ENCODE measurements at regions not wholly inside any gene's neighbourhood (a gene's known extent, or its start where the extent isn't known, plus 50 kb on each side); places are given as distances from the start of the nearest gene placed in this dataset.
"Not testable (repeated sequence)": the region's sequence is repeated elsewhere in the genome, so short reads cannot be mapped to it uniquely, and the experiment has no call there.

DNA sequence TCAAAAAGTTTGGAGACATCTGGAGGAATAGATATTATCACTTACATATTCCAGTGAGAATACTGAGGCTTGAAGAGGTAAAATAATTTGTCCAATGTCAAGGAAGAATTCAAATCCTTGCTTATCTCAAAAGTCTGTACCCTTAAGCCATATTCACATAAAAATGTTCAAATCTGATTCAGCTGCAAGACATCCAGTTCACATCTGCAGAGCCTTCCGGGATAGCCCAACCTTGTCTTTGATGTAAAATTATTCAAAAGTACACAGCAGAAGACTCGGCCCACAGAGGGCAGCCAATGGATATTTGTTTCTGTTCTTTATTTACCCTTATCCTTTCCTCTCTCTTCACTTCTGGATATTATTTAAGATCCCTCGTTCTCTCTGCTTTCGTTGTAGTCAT lies 1183.8 kb upstream of the WWC1 start:
- ATAC-seq (ENCODE audit: low read depth) (no peak), DNase-seq (no peak)
- H3K27me3 Mint-ChIP-seq, result no peaks in the 10 kb centered on the region
- no peak overlapping the region for H3K27ac Mint-ChIP-seq
- H3K36me3 Mint-ChIP-seq, result no peaks in the 10 kb centered on the region
- H3K9me3 Mint-ChIP-seq, result peaks cover 7% of the 10 kb centered on the region
- no peaks in the 10 kb centered on the region for H3K4me1 Mint-ChIP-seq
- POLR2A ChIA-PET, result no interaction called here
- H3K4me3 Mint-ChIP-seq, result no peak overlapping the region

DNA sequence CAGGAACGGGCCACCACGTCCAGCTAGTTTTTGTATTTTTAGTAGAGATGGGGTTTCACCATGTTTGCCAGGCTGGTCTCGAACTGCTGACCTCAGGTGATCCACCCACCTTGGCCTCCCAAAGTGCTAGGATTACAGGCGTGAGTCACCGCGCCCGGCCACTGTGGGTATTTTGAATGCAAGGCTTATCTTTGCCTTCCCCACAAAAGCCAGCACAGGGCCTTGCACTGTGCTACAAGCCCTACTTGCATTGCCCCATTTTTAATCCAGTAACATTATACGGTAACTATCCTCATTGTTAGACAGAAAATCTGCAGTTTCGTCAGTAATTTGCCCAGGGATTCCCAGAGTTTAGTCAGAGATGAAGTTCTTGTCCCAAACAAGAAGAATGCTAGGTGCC lies 1183.2 kb upstream of the WWC1 start:
- POLR2A ChIA-PET; H3K4me1 Mint-ChIP-seq; DNase-seq; H3K36me3 Mint-ChIP-seq; ATAC-seq (ENCODE audit: low read depth); H3K4me3 Mint-ChIP-seq; H3K27me3 Mint-ChIP-seq; H3K27ac Mint-ChIP-seq: not testable (repeated sequence)
- peaks cover 10% of the 10 kb centered on the region for H3K9me3 Mint-ChIP-seq

DNA sequence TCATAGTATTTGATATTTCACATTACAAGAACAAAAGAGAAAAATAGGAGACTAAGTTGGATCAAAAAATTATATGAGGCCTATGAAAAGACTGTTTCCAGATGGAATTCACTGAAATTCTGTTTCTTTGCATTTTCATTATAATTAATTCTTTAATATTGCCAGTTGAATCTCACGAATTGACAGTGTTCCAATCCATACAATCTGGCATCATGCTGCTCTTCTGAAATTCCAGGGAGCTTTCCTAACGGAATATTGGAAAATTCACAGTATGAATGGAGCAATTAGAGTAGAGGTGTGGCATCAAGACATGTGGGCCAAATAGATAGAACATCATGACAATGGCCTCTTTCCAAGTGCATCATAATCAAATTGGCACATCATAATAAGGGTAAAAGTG lies 1178.9 kb upstream of the WWC1 start:
- H3K27ac Mint-ChIP-seq, result no peak overlapping the region
- no peaks in the 10 kb centered on the region for H3K4me1 Mint-ChIP-seq
- peaks cover 10% of the 10 kb centered on the region for H3K9me3 Mint-ChIP-seq
- H3K27me3 Mint-ChIP-seq, result no peaks in the 10 kb centered on the region
- DNase-seq (no peak), ATAC-seq (ENCODE audit: low read depth) (no peak)
- POLR2A ChIA-PET, result no interaction called here
- H3K4me3 Mint-ChIP-seq, result no peak overlapping the region
- H3K36me3 Mint-ChIP-seq, result no peaks in the 10 kb centered on the region

GRCh38 chr5:167122267-167122666 lies 1169.2 kb upstream of the WWC1 start:
- no peaks in the 10 kb centered on the region for H3K36me3 Mint-ChIP-seq
- H3K4me1 Mint-ChIP-seq, result no peaks in the 10 kb centered on the region
- no peak overlapping the region for H3K4me3 Mint-ChIP-seq
- POLR2A ChIA-PET, result no interaction called here
- H3K9me3 Mint-ChIP-seq, result peaks cover 5% of the 10 kb centered on the region
- DNase-seq (no peak), ATAC-seq (ENCODE audit: low read depth) (no peak)
- H3K27ac Mint-ChIP-seq, result no peak overlapping the region
- no peaks in the 10 kb centered on the region for H3K27me3 Mint-ChIP-seq

- no peaks in the 10 kb centered on the region for H3K36me3 Mint-ChIP-seq
- no peaks in the 10 kb centered on the region for H3K4me1 Mint-ChIP-seq
- no peaks in the 10 kb centered on the region for H3K27me3 Mint-ChIP-seq
- POLR2A ChIA-PET, result no interaction called here
- no peak for ATAC-seq (ENCODE audit: low read depth)
- H3K9me3 Mint-ChIP-seq, result peaks cover 5% of the 10 kb centered on the region
- no peak overlapping the region for H3K27ac Mint-ChIP-seq
- no peak overlapping the region for H3K4me3 Mint-ChIP-seq
- DNase-seq, result no peak
Measured at GRCh38 chr5:167123126-167123525, 1168.3 kb upstream of the WWC1 start.

DNA sequence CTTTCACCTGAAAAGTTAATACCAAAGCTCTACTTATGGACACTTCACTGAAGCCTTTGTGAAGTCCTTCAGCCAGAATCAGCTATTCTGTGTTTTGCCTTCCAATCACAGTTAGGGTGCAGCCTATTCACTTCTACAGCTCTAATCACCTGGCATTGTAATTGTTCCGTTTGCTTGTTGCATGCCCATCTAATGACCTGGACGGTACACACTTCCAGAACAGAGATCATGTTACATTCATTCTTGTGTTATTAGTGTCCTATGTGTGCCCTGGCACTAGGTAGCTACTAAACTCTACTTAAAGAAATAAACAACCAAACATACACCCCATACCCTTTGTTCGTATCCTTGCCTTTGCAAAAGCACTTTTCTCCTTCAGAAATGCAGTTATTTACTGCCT lies 1162.9 kb upstream of the WWC1 start:
- no peak overlapping the region for H3K27ac Mint-ChIP-seq
- H3K4me3 Mint-ChIP-seq, result no peak overlapping the region
- no peak for ATAC-seq (ENCODE audit: low read depth)
- no peaks in the 10 kb centered on the region for H3K36me3 Mint-ChIP-seq
- POLR2A ChIA-PET, result no interaction called here
- H3K9me3 Mint-ChIP-seq, result peaks cover 5% of the 10 kb centered on the region
- no peaks in the 10 kb centered on the region for H3K4me1 Mint-ChIP-seq
- no peak for DNase-seq
- H3K27me3 Mint-ChIP-seq, result no peaks in the 10 kb centered on the region

DNA sequence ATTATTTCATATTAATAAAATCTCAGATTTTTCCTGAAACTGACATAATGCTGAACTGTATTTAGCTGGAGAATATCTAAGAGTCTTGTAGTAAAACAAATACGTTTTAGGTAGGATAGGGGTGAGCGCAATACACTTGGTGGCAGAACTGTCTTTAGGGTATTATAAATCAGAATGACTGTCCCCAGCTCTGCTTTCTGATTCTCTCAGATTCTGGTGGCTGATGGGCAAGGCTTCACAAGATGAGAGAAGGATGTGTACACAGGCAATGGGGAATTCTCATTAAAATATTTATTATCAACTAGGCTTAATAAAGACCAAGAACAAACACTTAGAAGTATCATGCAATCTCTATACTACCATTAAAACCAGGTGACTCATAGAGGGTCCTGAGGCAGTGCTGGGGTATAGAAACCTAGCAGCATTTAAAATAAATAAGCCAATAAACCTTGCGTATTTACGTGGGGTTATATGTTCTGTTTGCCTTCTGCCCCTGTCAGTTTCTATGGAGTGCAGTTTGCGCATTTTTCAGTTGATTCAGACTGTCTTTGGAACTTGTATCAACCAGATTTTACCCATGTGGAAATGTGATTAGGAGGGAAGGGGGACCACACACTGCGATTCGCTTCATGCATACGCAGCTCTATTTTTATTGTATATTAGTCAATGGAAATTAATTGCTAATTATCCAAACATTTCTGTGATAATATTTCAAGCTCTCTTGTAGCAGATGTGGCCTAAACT lies 1150.7 kb upstream of the WWC1 start:
- H3K9me3 Mint-ChIP-seq, result peaks cover 4% of the 10 kb centered on the region
- ATAC-seq (ENCODE audit: low read depth) (no peak), DNase-seq (no peak)
- no peak overlapping the region for H3K27ac Mint-ChIP-seq
- POLR2A ChIA-PET, result no interaction called here
- H3K4me3 Mint-ChIP-seq, result no peak overlapping the region
- H3K27me3 Mint-ChIP-seq, result no peaks in the 10 kb centered on the region
- no peaks in the 10 kb centered on the region for H3K4me1 Mint-ChIP-seq
- no peaks in the 10 kb centered on the region for H3K36me3 Mint-ChIP-seq

DNA sequence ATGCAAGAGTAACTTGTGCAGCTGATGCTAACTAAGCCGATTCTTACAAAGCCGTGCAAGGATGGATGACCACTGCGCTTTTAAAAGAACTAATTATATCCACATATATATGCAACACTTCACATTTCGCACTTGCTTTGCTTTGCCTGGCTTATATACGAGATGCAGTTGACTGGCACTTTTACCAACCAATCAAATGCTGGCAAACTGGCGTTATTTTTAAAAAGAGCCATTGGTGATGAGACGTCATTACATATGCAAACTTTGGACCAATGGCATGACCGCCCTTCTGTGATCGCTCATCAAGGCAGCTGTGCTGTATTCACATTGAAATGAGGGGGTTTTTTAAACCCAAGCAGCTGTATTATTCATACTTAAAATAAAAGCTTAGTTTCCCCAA lies 1147.7 kb upstream of the WWC1 start:
- DNase-seq (no peak), ATAC-seq (ENCODE audit: low read depth) (no peak)
- no peak overlapping the region for H3K27ac Mint-ChIP-seq
- no peak overlapping the region for H3K4me3 Mint-ChIP-seq
- peaks cover 4% of the 10 kb centered on the region for H3K9me3 Mint-ChIP-seq
- POLR2A ChIA-PET, result no interaction called here
- no peaks in the 10 kb centered on the region for H3K4me1 Mint-ChIP-seq
- H3K36me3 Mint-ChIP-seq, result no peaks in the 10 kb centered on the region
- no peaks in the 10 kb centered on the region for H3K27me3 Mint-ChIP-seq

DNA sequence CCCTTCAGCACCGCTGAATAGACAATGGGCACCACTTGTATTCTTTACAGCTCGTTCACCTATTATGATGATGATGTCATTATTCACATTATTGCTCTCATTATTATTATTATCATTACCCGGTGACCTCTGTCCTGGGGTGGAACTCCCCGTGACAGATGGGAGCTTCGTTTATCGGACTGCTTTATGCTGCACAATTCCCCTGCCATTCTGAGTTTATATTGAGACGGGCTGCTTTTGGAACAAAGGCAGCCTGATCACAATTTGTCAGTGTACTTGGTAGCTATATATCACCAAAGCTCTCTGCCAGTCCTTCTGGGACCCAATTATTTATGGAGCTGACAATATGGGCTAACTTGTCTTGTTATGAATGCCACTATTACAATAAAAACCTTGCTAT lies 1145.6 kb upstream of the WWC1 start:
- DNase-seq, result no peak
- no peak for ATAC-seq (ENCODE audit: low read depth)
- Mint-ChIP-seq H3K27ac (no peak overlapping the region), H3K27me3 (no peaks in the 10 kb centered on the region), H3K9me3 (peaks cover 2% of the 10 kb centered on the region), H3K4me3 (no peak overlapping the region), H3K36me3 (no peaks in the 10 kb centered on the region), H3K4me1 (no peaks in the 10 kb centered on the region)
- POLR2A ChIA-PET, result no interaction called here

GRCh38 chr5:167147879-167148278 lies 1143.6 kb upstream of the WWC1 start:
- DNase-seq (no peak), ATAC-seq (ENCODE audit: low read depth) (no peak)
- no peaks in the 10 kb centered on the region for H3K36me3 Mint-ChIP-seq
- H3K4me1 Mint-ChIP-seq, result no peaks in the 10 kb centered on the region
- no peak overlapping the region for H3K27ac Mint-ChIP-seq
- no peak overlapping the region for H3K4me3 Mint-ChIP-seq
- peaks cover 2% of the 10 kb centered on the region for H3K9me3 Mint-ChIP-seq
- H3K27me3 Mint-ChIP-seq, result no peaks in the 10 kb centered on the region
- POLR2A ChIA-PET, result no interaction called here

DNA sequence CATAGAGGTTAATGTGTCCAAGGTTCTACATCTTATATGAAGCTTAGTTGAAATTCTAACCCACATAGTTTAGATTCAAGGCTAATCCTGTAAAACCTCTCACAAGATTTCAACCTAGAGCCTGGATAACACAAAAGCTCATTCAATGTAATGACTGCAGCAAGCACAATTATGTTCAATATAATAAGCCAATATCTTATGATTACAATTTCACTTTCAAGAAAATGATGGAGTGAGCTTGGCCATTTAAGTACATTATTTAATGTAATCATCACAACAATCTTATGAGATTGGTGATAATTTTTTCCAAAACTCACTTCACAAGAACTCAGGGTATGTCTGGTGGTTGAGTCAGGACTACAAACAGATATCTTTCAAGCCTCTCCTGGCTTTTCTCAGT lies 1140.8 kb upstream of the WWC1 start:
- H3K4me3 Mint-ChIP-seq, result no peak overlapping the region
- H3K4me1 Mint-ChIP-seq, result no peaks in the 10 kb centered on the region
- no peaks in the 10 kb centered on the region for H3K36me3 Mint-ChIP-seq
- POLR2A ChIA-PET, result no interaction called here
- no peak for DNase-seq
- no peak overlapping the region for H3K27ac Mint-ChIP-seq
- H3K9me3 Mint-ChIP-seq, result peaks cover 2% of the 10 kb centered on the region
- ATAC-seq (ENCODE audit: low read depth), result no peak
- no peaks in the 10 kb centered on the region for H3K27me3 Mint-ChIP-seq

- Mint-ChIP-seq H3K27me3 (no peaks in the 10 kb centered on the region), H3K36me3 (no peaks in the 10 kb centered on the region), H3K4me1 (no peaks in the 10 kb centered on the region), H3K27ac (no peak overlapping the region), H3K4me3 (no peak overlapping the region), H3K9me3 (peaks cover 2% of the 10 kb centered on the region)
- no peak for DNase-seq
- POLR2A ChIA-PET, result no interaction called here
- ATAC-seq (ENCODE audit: low read depth), result no peak
Measured at GRCh38 chr5:167152561-167152960, 1138.9 kb upstream of the WWC1 start.

- POLR2A ChIA-PET, result no interaction called here
Measured at GRCh38 chr5:167155387-167156005, 1135.9 kb upstream of the WWC1 start.

DNA sequence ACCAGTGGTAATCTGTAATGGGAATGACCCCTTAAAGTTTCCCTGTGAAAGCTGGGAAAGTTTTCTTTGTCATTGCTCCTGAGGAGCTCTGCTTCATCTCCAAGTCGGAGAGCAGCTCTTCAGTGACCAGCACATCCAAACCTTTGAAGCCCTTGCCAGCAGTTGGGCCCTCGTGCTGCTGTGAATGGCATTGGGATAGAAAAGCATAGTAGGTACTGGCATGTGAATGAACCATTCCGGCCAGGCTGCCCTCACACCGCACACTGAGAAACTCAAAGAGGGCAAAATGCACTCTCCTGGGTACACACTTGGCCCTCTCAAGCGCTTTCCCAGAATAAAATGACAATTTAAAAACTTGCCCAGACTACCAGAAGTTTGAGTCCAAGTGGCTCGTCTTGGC lies 1135.0 kb upstream of the WWC1 start:
- no peak overlapping the region for H3K4me3 Mint-ChIP-seq
- POLR2A ChIA-PET, result no interaction called here
- no peaks in the 10 kb centered on the region for H3K27me3 Mint-ChIP-seq
- no peak overlapping the region for H3K27ac Mint-ChIP-seq
- peaks cover 2% of the 10 kb centered on the region for H3K9me3 Mint-ChIP-seq
- no peak for ATAC-seq (ENCODE audit: low read depth)
- no peaks in the 10 kb centered on the region for H3K4me1 Mint-ChIP-seq
- no peaks in the 10 kb centered on the region for H3K36me3 Mint-ChIP-seq
- DNase-seq, result no peak

More at GRCh38 chr5:167155387-167156005, 1135.9 kb upstream of the WWC1 start:
- Mint-ChIP-seq H3K4me3 (no peak overlapping the region), H3K9me3 (peaks cover 2% of the 10 kb centered on the region), H3K4me1 (no peaks in the 10 kb centered on the region), H3K36me3 (no peaks in the 10 kb centered on the region), H3K27ac (no peak overlapping the region), H3K27me3 (no peaks in the 10 kb centered on the region)
- ATAC-seq (ENCODE audit: low read depth) (no peak), DNase-seq (no peak)

Data from activated naive CD8-positive, alpha-beta T cell treated with anti-CD3 and anti-CD28 coated beads, Interleukin-2, amount 10 ng/mL, durations not matched to agents 7 days and 5 days (primary cell).